HepG2 (cell line): ENCODE measurements at regions not wholly inside any gene's neighbourhood (a gene's known extent, or its start where the extent isn't known, plus 50 kb on each side); places are given as distances from the start of the nearest gene placed in this dataset.

Experiments used
- ATAC-seq: fragments of 200-7000 bp; cut with Tn5 transposase; 3 replicates; pipeline ENCODE4 v1.9.1; 2020; ENCODE audit warnings: mild to moderate bottlenecking, moderate library complexity
- BruUV-seq: library from RNA; stranded (reverse); fragments of 400-500 nt; replicated peaks from 2 replicates; lab custom pipeline; 2021; lab: Mats Ljungman, UMichigan
- CTCF ChIA-PET: fragments of 300-600 bp; formaldehyde crosslinking; extraction: SDS; loops from one replicate; lab custom pipeline; 2021; ENCODE audit warnings: low total read pairs, inconsistent platforms, low intra/inter-chr PET ratio; lab: Yijun Ruan, JAX
- POLR2A ChIA-PET: fragments of 350-600 bp; sonication (Branson Sonifier 250); formaldehyde crosslinking; loops from one replicate; lab custom pipeline; 2020; ENCODE audit warnings: antibody characterized with exemption, inconsistent platforms; lab: Yijun Ruan, JAX
- DNase-seq: peaks from one replicate; pipeline ENCODE4 v3.0.0-alpha.2; 2015; ENCODE audit warnings: low spot score
- FAIRE-seq: peaks from 3 replicates; lab custom pipeline; 2011; peaks lifted over from hg19 to GRCh38; lab: Jason Lieb, UNC
- H2AFZ ChIP-seq: one replicate; pipeline ENCODE4 v1.6.1; 2011; ENCODE audit warnings: low read length, inconsistent platforms
- H3K27ac ChIP-seq: fragments of 300-600 bp; 3 replicates; pipeline ENCODE4 v1.8.0; 2011; ENCODE audit warnings: mixed run types, mild to moderate bottlenecking, mixed read lengths, low read length, inconsistent platforms; ENCODE audit not compliant: insufficient read depth; ENCODE audit errors: extremely low read length
- H3K27me3 ChIP-seq, 2 experiments: fragments of 200-600 bp in 1 of 2; 2 replicates in 1 of 2; 3 replicates in 1 of 2; pipeline versions ENCODE4 v1.6.0 to v1.8.0; 2011; ENCODE audit warnings: low read length in 2 of 2, mild to moderate bottlenecking in 2 of 2, moderate library complexity in 2 of 2, inconsistent platforms in 1 of 2; ENCODE audit not compliant: insufficient read depth in 2 of 2, control insufficient read depth in 1 of 2
- H3K36me3 ChIP-seq, 2 experiments: fragments of 200-600 bp in 1 of 2; replicated peaks in 1 of 2; 2 replicates in 1 of 2; 3 replicates in 1 of 2; pipeline versions ENCODE4 v1.5.1 to v1.8.0; 2011; ENCODE audit warnings: low read length in 2 of 2, inconsistent platforms in 1 of 2; ENCODE audit not compliant: insufficient read depth in 2 of 2, control insufficient read depth in 1 of 2
- H3K4me1 ChIP-seq: 2 replicates; pipeline ENCODE4 v1.5.1; 2012; ENCODE audit warnings: low read length, inconsistent platforms; ENCODE audit not compliant: insufficient read depth
- H3K4me2 ChIP-seq: 2 replicates; pipeline ENCODE4 v1.6.0; 2011; ENCODE audit warnings: low read depth, low read length, inconsistent platforms
- H3K4me3 ChIP-seq, 3 experiments: fragments of 200-600 bp in 1 of 3; sonication (generic), shearing (Covaris generic) in 1 of 3; replicated peaks in 1 of 3; 2 replicates each; pipeline ENCODE4 v1.5.1; 2011 to 2016; ENCODE audit warnings: low read length in 3 of 3, inconsistent platforms in 2 of 3, low read depth in 2 of 3, mild to moderate bottlenecking in 2 of 3, control low read depth in 1 of 3, mixed read lengths in 1 of 3; ENCODE audit not compliant: insufficient read depth in 1 of 3
- H3K79me2 ChIP-seq: one replicate; pipeline ENCODE4 v1.6.1; 2011; ENCODE audit warnings: low read length, inconsistent platforms; ENCODE audit not compliant: insufficient read depth
- H3K9ac ChIP-seq: 2 replicates; pipeline ENCODE4 v1.6.0; 2011; ENCODE audit warnings: mild to moderate bottlenecking, low read depth, low read length, inconsistent platforms; ENCODE audit not compliant: insufficient read depth
- H3K9me3 ChIP-seq: 2 replicates; pipeline ENCODE4 v1.5.1; 2012; ENCODE audit warnings: mild to moderate bottlenecking, low read length
- H4K20me1 ChIP-seq: 2 replicates; pipeline ENCODE4 v1.6.0; 2011; ENCODE audit warnings: inconsistent platforms, mild to moderate bottlenecking, low read length, moderate library complexity; ENCODE audit not compliant: insufficient read depth
- HMG20A ChIP-seq: IDR thresholded peaks from 2 replicates; pipeline ENCODE4 v1.6.1; 2016; ENCODE audit warnings: borderline replicate concordance
- HMGXB4 ChIP-seq, 2 experiments: sonication (generic) in 1 of 2; formaldehyde crosslinking in 1 of 2; IDR thresholded peaks; 2 replicates each; pipeline versions ENCODE4 v1.4.0 to v1.6.1; 2018 to 2020; ENCODE audit warnings: missing genetic modification reagents in 2 of 2, borderline replicate concordance in 1 of 2, low read depth in 1 of 2, mild to moderate bottlenecking in 1 of 2, missing biosample characterization in 1 of 2
- NFE2L1 ChIP-seq: sonication (generic); formaldehyde crosslinking; IDR thresholded peaks from 2 replicates; pipeline ENCODE4 v1.4.0; 2020; ENCODE audit warnings: missing genetic modification reagents, mild to moderate bottlenecking, borderline replicate concordance
- PBX2 ChIP-seq: IDR thresholded peaks from 2 replicates; pipeline ENCODE4 v1.6.1; 2016; ENCODE audit warnings: control low read depth
- PITX1 ChIP-seq: sonication (generic); formaldehyde crosslinking; IDR thresholded peaks from 2 replicates; pipeline ENCODE4 v1.5.1; 2020; ENCODE audit warnings: mild to moderate bottlenecking, missing genetic modification reagents
- ZNF10 ChIP-seq: sonication (generic); formaldehyde crosslinking; IDR thresholded peaks from 2 replicates; pipeline ENCODE4 v1.4.0; 2020; ENCODE audit warnings: mild to moderate bottlenecking, low read depth, missing genetic modification reagents, borderline replicate concordance
- ZNF34 ChIP-seq: sonication (generic); formaldehyde crosslinking; IDR thresholded peaks from 2 replicates; pipeline ENCODE4 v1.4.0; 2020; ENCODE audit warnings: mild to moderate bottlenecking, missing genetic modification reagents, borderline replicate concordance
- ZNF382 ChIP-seq: sonication (generic); formaldehyde crosslinking; IDR thresholded peaks from 2 replicates; pipeline ENCODE4 v1.5.0; 2020; ENCODE audit warnings: missing genetic modification reagents, mild to moderate bottlenecking, borderline replicate concordance
- ZNF570 ChIP-seq: sonication (generic); formaldehyde crosslinking; IDR thresholded peaks from 2 replicates; pipeline ENCODE4 v1.4.0; 2020; ENCODE audit warnings: mild to moderate bottlenecking, missing genetic modification reagents, borderline replicate concordance
- ZNF737 ChIP-seq: sonication (generic); formaldehyde crosslinking; IDR thresholded peaks from 2 replicates; pipeline ENCODE4 v1.5.0; 2020; ENCODE audit warnings: missing genetic modification reagents, mild to moderate bottlenecking, borderline replicate concordance
- WGBS: methylation state at CpG from one replicate; pipeline ENCODE4 v1.1.6; 2017; ENCODE audit warnings: low lambda C conversion rate; 5-methylcytosine and 5-hydroxymethylcytosine counted together
- in situ Hi-C: cut with HindIII; loops from 2 replicates; pipeline ENCODE4 v1.10.0; 2017; ENCODE audit warnings: low pct_unique_long_range_greater_than_20kb; ENCODE audit not compliant: extremely low pct_ligation_motif_present
- intact Hi-C: fragments of 100-400 bp; cut with micrococcal nuclease; formaldehyde crosslinking; loops from one replicate; pipeline ENCODE4 v1.10.0; 2022; ENCODE audit not compliant: unreplicated experiment

- BruUV-seq: no TSS peak
- H3K9me3 ChIP-seq: no peaks in the 10 kb centered on the region
- H3K27me3 ChIP-seq: no peaks in the 10 kb centered on the region
- no peak for ATAC-seq
- no peaks in the 10 kb centered on the region for H3K79me2 ChIP-seq
- TF ChIP-seq ZNF570 (CRISPR knock-in tag): no peak
- TF ChIP-seq HMG20A (CRISPR knock-in tag): no peak
- no peak for TF ChIP-seq ZNF382 (CRISPR knock-in tag)
- no peak for TF ChIP-seq ZNF10 (CRISPR knock-in tag)
- TF ChIP-seq HMGXB4 (CRISPR knock-in tag; IDR thresholded peaks at IDR 0.05; ENCODE audit: borderline replicate concordance in 1 of 2, low read depth in 1 of 2): no peak
- TF ChIP-seq ZNF34 (CRISPR knock-in tag): no peak
- no peak for TF ChIP-seq ZNF737 (CRISPR knock-in tag)
- no peak for TF ChIP-seq NFE2L1 (CRISPR knock-in tag)
- no peak for TF ChIP-seq PITX1 (CRISPR knock-in tag)
- no peak for TF ChIP-seq PBX2 (CRISPR knock-in tag)
- no peaks in the 10 kb centered on the region for H3K36me3 ChIP-seq
- CTCF ChIA-PET: no interaction called here
- H3K4me2 ChIP-seq: no peak overlapping the region
- no peak overlapping the region for H3K4me3 ChIP-seq
- no peaks in the 10 kb centered on the region for H3K4me1 ChIP-seq
- H3K9ac ChIP-seq: no peak overlapping the region
- 47% methylated on average over 5 of the region's 5 CpGs for WGBS
- intact Hi-C loops: no loop called here
- H3K27ac ChIP-seq: no peak overlapping the region
- no peak for FAIRE-seq
- in situ Hi-C loops: no loop called here
- no peak overlapping the region for H2AFZ ChIP-seq
- POLR2A ChIA-PET: no interaction called here
- no peaks in the 10 kb centered on the region for H4K20me1 ChIP-seq
- DNase-seq: no peak
Observed at GRCh38 chr7:69435711-69436110, 162.6 kb upstream of the AUTS2 start.
